Uterus (tissue), 3 donors: ENCODE measurements at regions not wholly inside any gene's neighbourhood (a gene's known extent, or its start where the extent isn't known, plus 50 kb on each side); places are given as distances from the start of the nearest gene placed in this dataset.

ENCODE experiments used
- DNase-seq, 2 donors: peaks; one replicate each; pipeline ENCODE4 v3.0.0-alpha.2; 2019 to 2020
- H3K27ac ChIP-seq, 2 donors: fragments of 200-600 bp; sonication (generic); 1 replicate in 1 of 2; 2 replicates in 1 of 2; pipeline ENCODE4 v1.5.1; 2016 to 2018
- H3K27me3 ChIP-seq, 2 donors: fragments of 200-600 bp; sonication (generic); one replicate each; pipeline ENCODE4 v1.5.1; 2018 to 2019; ENCODE audit warnings: control low read depth in 1 of 2
- H3K36me3 ChIP-seq, 2 donors: fragments of 200-600 bp; sonication (generic); one replicate each; pipeline ENCODE4 v1.5.1; 2019; ENCODE audit warnings: control low read depth in 1 of 2
- H3K4me1 ChIP-seq, 2 donors: fragments of 200-600 bp; sonication (generic); one replicate each; pipeline ENCODE4 v1.5.1; 2018 to 2019; ENCODE audit warnings: control low read depth in 1 of 2
- H3K4me3 ChIP-seq, 2 donors: fragments of 200-600 bp; sonication (generic); 1 replicate in 1 of 2; 2 replicates in 1 of 2; pipeline ENCODE4 v1.5.1; 2018 to 2019; ENCODE audit warnings: mild to moderate bottlenecking in 1 of 2
- H3K9me3 ChIP-seq, 2 donors: fragments of 200-600 bp; sonication (generic); one replicate each; pipeline ENCODE4 v1.5.1; 2019; ENCODE audit warnings: control low read depth in 1 of 2
- CTCF ChIP-seq, 4 experiments: fragments of 200-600 bp in 2 of 4; fragments of 450-650 bp in 2 of 4; sonication (generic) in 2 of 4; IDR thresholded peaks; one replicate each; pipeline ENCODE4 v1.5.1; 2016 to 2019; ENCODE audit warnings: antibody characterized with exemption in 4 of 4, mild to moderate bottlenecking in 2 of 4, moderate library complexity in 1 of 4
- POLR2A ChIP-seq, 2 donors: fragments of 450-650 bp; IDR thresholded peaks; one replicate each; pipeline ENCODE4 v1.6.1; 2016; ENCODE audit warnings: antibody characterized with exemption in 2 of 2, mild to moderate bottlenecking in 1 of 2, moderate library complexity in 1 of 2
- intact Hi-C: fragments of 100-400 bp; cut with DNase I; formaldehyde crosslinking; loops from one replicate; pipeline ENCODE4 v1.15.1; 2023; ENCODE audit warnings: low total_unique reads
- donor health status: DM: yes; HTN: yes; CAD: no.

- no peak overlapping the region for H3K4me3 ChIP-seq
- intact Hi-C loops, result no loop called here
- TF ChIP-seq POLR2A (IDR thresholded peaks at IDR 0.05), result no peak
- TF ChIP-seq CTCF (IDR thresholded peaks at IDR 0.05), result no peak
- H3K4me1 ChIP-seq, result no peaks in the 10 kb centered on the region
- H3K27ac ChIP-seq, result no peak overlapping the region
- no peak for DNase-seq
- no peaks in the 10 kb centered on the region for H3K9me3 ChIP-seq
- H3K36me3 ChIP-seq, result no peaks in the 10 kb centered on the region
- no peaks in the 10 kb centered on the region for H3K27me3 ChIP-seq
Measured at GRCh38 chr13:63551731-63552130, 2136.1 kb upstream of the PCDH20 start.

DNA sequence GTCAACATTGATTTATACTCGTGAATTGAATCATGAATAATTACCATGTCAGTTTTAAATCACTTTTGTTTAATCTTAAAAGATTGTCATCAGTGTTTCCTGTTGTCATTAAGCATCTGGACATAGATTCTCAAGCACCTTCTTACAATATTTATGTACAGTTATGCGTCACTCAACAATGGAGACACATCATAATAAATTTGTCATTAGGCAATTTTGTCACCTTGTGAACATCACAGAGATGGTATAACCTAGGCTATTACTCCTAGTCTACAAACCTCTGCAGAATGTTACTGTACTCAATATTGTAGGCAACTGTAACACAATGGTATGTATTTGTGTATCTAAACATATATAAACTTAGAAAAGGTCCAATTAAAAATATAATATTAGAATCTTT lies 2130.9 kb upstream of the PCDH20 start:
- no peaks in the 10 kb centered on the region for H3K4me1 ChIP-seq
- H3K27me3 ChIP-seq, result no peaks in the 10 kb centered on the region
- H3K36me3 ChIP-seq, result no peaks in the 10 kb centered on the region
- intact Hi-C loops, result no loop called here
- no peak for DNase-seq
- no peaks in the 10 kb centered on the region for H3K9me3 ChIP-seq
- TF ChIP-seq POLR2A (IDR thresholded peaks at IDR 0.05), result no peak
- TF ChIP-seq CTCF (IDR thresholded peaks at IDR 0.05), result no peak
- H3K27ac ChIP-seq, result no peak overlapping the region
- no peak overlapping the region for H3K4me3 ChIP-seq

GRCh38 chr13:63542770-63543169 lies 2127.1 kb upstream of the PCDH20 start:
- H3K27ac ChIP-seq, result no peak overlapping the region
- H3K9me3 ChIP-seq, result no peaks in the 10 kb centered on the region
- TF ChIP-seq POLR2A (IDR thresholded peaks at IDR 0.05), result no peak
- TF ChIP-seq CTCF (IDR thresholded peaks at IDR 0.05), result no peak
- no peak overlapping the region for H3K4me3 ChIP-seq
- H3K4me1 ChIP-seq, result no peaks in the 10 kb centered on the region
- no peaks in the 10 kb centered on the region for H3K27me3 ChIP-seq
- no peaks in the 10 kb centered on the region for H3K36me3 ChIP-seq
- intact Hi-C loops, result no loop called here
- DNase-seq, result no peak

- intact Hi-C loops, result no loop called here
- Histone ChIP-seq H3K36me3 (no peaks in the 10 kb centered on the region), H3K27me3 (no peaks in the 10 kb centered on the region), H3K27ac (no peak overlapping the region), H3K4me3 (no peak overlapping the region), H3K9me3 (no peaks in the 10 kb centered on the region), H3K4me1 (no peaks in the 10 kb centered on the region)
- no peak for TF ChIP-seq POLR2A (IDR thresholded peaks at IDR 0.05)
- TF ChIP-seq CTCF (IDR thresholded peaks at IDR 0.05), result no peak
- no peak for DNase-seq
Measured at GRCh38 chr13:63541336-63541735, 2125.7 kb upstream of the PCDH20 start.

DNA sequence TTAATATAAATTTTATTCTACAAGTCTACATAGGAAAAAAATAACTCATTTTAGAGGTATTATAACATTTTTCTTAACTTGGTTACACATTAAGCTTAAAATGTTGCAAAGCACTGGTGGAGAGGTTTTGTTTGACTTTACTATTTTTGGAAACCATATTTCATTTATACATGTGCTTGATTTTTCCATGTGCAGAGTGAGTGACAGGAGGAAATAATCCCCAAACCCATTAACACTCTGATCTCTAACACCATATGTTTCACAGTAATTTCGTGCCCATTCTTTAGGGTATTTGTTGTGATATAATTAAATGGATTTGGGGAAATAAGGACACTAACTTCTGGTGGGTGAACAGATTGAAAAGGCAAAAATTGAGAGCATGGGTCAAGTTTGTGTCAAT lies 2124.4 kb upstream of the PCDH20 start:
- Histone ChIP-seq H3K36me3 (no peaks in the 10 kb centered on the region), H3K4me3 (no peak overlapping the region), H3K9me3 (no peaks in the 10 kb centered on the region), H3K27ac (no peak overlapping the region), H3K4me1 (no peaks in the 10 kb centered on the region), H3K27me3 (no peaks in the 10 kb centered on the region)
- TF ChIP-seq CTCF (IDR thresholded peaks at IDR 0.05) (no peak), POLR2A (IDR thresholded peaks at IDR 0.05) (no peak)
- DNase-seq, result no peak
- intact Hi-C loops, result no loop called here
